NB4 (cell line): ENCODE measurements at regions not wholly inside any gene's neighbourhood (a gene's known extent, or its start where the extent isn't known, plus 50 kb on each side); places are given as distances from the start of the nearest gene placed in this dataset.

ENCODE experiments used
- DNase-seq: peaks from one replicate; pipeline ENCODE4 v3.0.0; 2010; ENCODE audit warnings: low read depth
- H3K4me3 ChIP-seq: one replicate; pipeline ENCODE4 v1.5.1; 2011; ENCODE audit warnings: mild to moderate bottlenecking, low read depth, low read length, moderate library complexity
- MYC ChIP-seq: IDR thresholded peaks from 2 replicates; pipeline ENCODE4 v1.6.1; 2011; ENCODE audit warnings: low read depth, low read length
- POLR2A ChIP-seq: IDR thresholded peaks from 2 replicates; pipeline ENCODE4 v1.6.1; 2011; ENCODE audit warnings: mild to moderate bottlenecking; ENCODE audit not compliant: insufficient read length; ENCODE audit errors: extremely low read depth
- TF ChIP-seq, protein P1 (sequence below): IDR thresholded peaks from one replicate; pipeline ENCODE4 v1.5.1; 2012; ENCODE audit warnings: low read depth, low read length
- TF ChIP-seq, protein P2 (sequence below): IDR thresholded peaks from 2 replicates; pipeline ENCODE4 v1.6.1; 2011; ENCODE audit warnings: low read depth, low read length

DNA sequence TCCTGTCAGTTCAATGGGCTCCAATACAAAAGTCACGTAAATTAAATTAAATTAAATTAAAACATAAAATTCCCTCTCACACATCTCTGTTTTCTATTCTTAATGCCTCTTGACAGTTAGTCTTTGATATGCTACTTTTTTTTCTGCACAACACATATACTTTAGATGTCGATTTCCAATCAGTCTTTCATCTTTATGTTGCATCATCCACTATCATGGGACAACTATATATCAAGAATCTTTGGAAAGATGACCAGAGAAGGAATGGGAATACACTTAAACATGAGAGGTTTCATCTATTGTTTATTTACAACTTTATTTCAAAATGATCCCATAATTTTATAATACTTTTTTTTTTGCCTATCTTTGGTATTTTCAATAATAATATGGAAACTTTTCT is 733.3 kb upstream of the FANCL start:
- TF ChIP-seq POLR2A: no peak
- TF ChIP-seq, protein P1, sequence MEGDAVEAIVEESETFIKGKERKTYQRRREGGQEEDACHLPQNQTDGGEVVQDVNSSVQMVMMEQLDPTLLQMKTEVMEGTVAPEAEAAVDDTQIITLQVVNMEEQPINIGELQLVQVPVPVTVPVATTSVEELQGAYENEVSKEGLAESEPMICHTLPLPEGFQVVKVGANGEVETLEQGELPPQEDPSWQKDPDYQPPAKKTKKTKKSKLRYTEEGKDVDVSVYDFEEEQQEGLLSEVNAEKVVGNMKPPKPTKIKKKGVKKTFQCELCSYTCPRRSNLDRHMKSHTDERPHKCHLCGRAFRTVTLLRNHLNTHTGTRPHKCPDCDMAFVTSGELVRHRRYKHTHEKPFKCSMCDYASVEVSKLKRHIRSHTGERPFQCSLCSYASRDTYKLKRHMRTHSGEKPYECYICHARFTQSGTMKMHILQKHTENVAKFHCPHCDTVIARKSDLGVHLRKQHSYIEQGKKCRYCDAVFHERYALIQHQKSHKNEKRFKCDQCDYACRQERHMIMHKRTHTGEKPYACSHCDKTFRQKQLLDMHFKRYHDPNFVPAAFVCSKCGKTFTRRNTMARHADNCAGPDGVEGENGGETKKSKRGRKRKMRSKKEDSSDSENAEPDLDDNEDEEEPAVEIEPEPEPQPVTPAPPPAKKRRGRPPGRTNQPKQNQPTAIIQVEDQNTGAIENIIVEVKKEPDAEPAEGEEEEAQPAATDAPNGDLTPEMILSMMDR: no peak
- TF ChIP-seq, protein P2, sequence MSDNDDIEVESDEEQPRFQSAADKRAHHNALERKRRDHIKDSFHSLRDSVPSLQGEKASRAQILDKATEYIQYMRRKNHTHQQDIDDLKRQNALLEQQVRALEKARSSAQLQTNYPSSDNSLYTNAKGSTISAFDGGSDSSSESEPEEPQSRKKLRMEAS: no peak
- no peak for TF ChIP-seq MYC
- DNase-seq: no peak
- no peak overlapping the region for H3K4me3 ChIP-seq

DNA sequence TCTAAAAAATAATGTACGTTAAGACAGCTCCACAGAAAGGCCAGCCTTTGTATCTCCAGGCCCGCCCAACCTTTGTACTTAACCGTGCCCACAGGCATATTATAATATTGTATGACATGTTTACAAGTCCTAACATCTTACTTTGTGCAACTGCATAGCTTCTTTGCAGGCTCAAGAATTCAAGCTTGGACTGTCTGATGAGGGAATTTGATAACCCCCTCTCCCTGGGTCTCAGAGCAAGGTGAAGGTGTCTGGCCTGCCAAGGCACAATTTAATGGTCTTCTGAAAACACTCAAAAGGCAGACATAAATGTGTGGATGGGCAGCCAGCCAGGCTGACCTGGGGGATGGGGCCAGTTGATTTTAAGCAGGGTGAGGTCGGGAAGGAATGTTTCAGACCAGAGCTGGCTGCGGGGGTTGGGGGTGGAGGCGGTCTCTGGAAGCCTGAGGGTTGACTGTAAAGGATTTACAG is 732.7 kb upstream of the FANCL start:
- TF ChIP-seq, protein P2: no peak
- TF ChIP-seq, protein P1: no peak
- no peak overlapping the region for H3K4me3 ChIP-seq
- no peak for DNase-seq

DNA sequence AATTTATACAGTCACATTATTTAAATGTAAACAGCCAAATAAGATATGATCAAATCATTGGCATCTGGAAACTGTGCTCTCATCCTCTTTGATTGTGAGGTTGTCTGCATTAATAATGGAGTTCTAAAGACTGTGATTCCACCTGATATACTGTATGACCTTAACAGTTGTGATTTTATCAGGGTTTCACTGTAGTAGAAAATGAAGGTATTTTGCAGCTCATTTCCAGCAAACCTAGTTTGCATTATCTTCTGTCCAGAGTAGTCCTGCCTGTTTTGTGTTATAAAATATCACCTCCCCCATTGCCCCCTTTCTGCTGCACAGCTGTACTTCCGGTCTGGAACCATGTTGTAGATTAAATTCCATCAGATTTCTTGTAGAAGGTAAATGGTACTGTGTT is 731.6 kb upstream of the FANCL start:
- DNase-seq: no peak
- TF ChIP-seq, protein P2: no peak
- TF ChIP-seq MYC (no peak), POLR2A (no peak)
- TF ChIP-seq, protein P1: no peak
- H3K4me3 ChIP-seq: no peak overlapping the region

DNA sequence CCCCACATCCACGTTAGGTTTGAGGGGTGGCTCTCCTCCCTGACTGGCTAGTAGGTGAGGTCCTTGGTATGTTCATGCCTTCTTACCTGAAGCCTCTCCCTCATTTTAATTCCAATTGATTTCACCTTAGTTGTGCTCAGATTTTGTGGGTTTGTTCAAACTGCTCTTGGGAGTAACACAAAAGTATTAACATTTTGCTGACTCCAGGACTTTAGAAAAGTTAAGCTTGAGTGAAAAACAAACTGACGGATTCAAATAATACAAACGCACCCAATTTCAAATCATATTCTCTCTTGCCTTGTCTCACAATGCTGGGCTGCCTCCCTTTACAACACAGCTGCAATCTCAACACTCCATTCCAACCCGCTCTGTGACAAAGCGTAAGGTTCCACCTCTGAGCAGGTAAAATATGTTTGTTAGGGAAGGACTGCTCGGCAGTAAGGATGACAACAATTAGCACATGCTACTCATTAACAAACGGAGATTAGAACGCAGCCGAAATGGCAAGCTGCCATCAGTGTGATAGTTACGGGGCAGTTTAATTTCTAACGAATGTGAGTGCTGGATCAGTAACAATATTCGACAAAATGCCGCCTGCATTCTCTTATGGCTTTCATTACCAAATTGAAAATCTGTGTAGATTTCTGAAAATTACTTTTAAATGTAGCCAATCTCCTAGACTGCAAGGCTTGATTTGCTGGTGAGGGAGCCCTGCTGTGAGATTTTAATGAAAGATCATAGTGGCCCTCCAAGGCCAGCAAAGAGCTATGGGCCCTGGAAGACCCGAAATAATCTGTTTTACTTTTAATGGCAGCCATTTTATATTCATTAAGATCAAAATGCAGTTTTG is 730.6 kb upstream of the FANCL start:
- H3K4me3 ChIP-seq: no peak overlapping the region
- TF ChIP-seq POLR2A (no peak), MYC (no peak)
- TF ChIP-seq, protein P1: no peak
- TF ChIP-seq, protein P2: no peak
- no peak for DNase-seq

DNA sequence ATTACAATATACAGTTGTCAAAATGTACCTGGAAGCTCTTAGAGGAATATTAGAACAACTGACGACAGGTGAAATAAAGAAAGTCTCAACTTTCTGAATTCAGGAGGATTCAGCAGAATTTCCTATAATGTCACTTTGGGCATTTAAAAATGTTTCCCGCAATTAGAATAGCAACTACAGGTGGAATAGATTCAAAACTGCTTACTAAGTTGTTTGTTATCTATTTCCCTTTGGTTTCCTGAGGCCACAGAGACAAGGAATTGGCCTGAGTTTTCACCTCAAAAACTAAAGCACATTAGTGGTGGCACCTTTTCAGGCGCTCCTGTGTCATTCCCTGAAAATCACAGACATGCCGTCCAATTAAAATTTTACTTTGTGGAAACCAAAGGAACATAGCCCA is 729.2 kb upstream of the FANCL start:
- TF ChIP-seq, protein P2: no peak
- TF ChIP-seq, protein P1: no peak
- TF ChIP-seq MYC (no peak), POLR2A (no peak)
- no peak for DNase-seq
- no peak overlapping the region for H3K4me3 ChIP-seq
